SK-N-MC (cell line): ENCODE measurements at regions not wholly inside any gene's neighbourhood (a gene's known extent, or its start where the extent isn't known, plus 50 kb on each side); places are given as distances from the start of the nearest gene placed in this dataset.

Source experiments
- EZH2 ChIP-seq: fragments of 200-600 bp; sonication (generic); IDR thresholded peaks from one replicate; pipeline ENCODE4 v1.6.1; 2017; ENCODE audit warnings: antibody characterized with exemption
- FOXP2 ChIP-seq: optimal IDR thresholded peaks from 2 replicates; pipeline ENCODE3; 2011; ENCODE audit warnings: mild to moderate bottlenecking, moderate library complexity; ENCODE audit not compliant: insufficient read depth; ENCODE audit errors: extremely low read length, control extremely low read depth
- POLR2AphosphoS5 ChIP-seq: IDR thresholded peaks from 2 replicates; pipeline ENCODE4 v1.6.1; 2012; ENCODE audit warnings: mild to moderate bottlenecking, low read depth, low read length, borderline replicate concordance

- no peak for TF ChIP-seq POLR2AphosphoS5
- no peak for TF ChIP-seq EZH2
- no peak for TF ChIP-seq FOXP2
Observed at GRCh38 chr4:189131118-189131517, 809.6 kb upstream of the FRG1 start.
